Uterus (tissue), 3 donors: ENCODE measurements at regions not wholly inside any gene's neighbourhood (a gene's known extent, or its start where the extent isn't known, plus 50 kb on each side); places are given as distances from the start of the nearest gene placed in this dataset.

Experiments
- DNase-seq, 2 donors: peaks; one replicate each; pipeline ENCODE4 v3.0.0-alpha.2; 2019 to 2020
- H3K27ac ChIP-seq, 2 donors: fragments of 200-600 bp; sonication (generic); 1 replicate in 1 of 2; 2 replicates in 1 of 2; pipeline ENCODE4 v1.5.1; 2016 to 2018
- H3K27me3 ChIP-seq, 2 donors: fragments of 200-600 bp; sonication (generic); one replicate each; pipeline ENCODE4 v1.5.1; 2018 to 2019; ENCODE audit warnings: control low read depth in 1 of 2
- H3K36me3 ChIP-seq, 2 donors: fragments of 200-600 bp; sonication (generic); one replicate each; pipeline ENCODE4 v1.5.1; 2019; ENCODE audit warnings: control low read depth in 1 of 2
- H3K4me1 ChIP-seq, 2 donors: fragments of 200-600 bp; sonication (generic); one replicate each; pipeline ENCODE4 v1.5.1; 2018 to 2019; ENCODE audit warnings: control low read depth in 1 of 2
- H3K4me3 ChIP-seq, 2 donors: fragments of 200-600 bp; sonication (generic); 1 replicate in 1 of 2; 2 replicates in 1 of 2; pipeline ENCODE4 v1.5.1; 2018 to 2019; ENCODE audit warnings: mild to moderate bottlenecking in 1 of 2
- H3K9me3 ChIP-seq, 2 donors: fragments of 200-600 bp; sonication (generic); one replicate each; pipeline ENCODE4 v1.5.1; 2019; ENCODE audit warnings: control low read depth in 1 of 2
- CTCF ChIP-seq, 4 experiments: fragments of 200-600 bp in 2 of 4; fragments of 450-650 bp in 2 of 4; sonication (generic) in 2 of 4; IDR thresholded peaks; one replicate each; pipeline ENCODE4 v1.5.1; 2016 to 2019; ENCODE audit warnings: antibody characterized with exemption in 4 of 4, mild to moderate bottlenecking in 2 of 4, moderate library complexity in 1 of 4
- POLR2A ChIP-seq, 2 donors: fragments of 450-650 bp; IDR thresholded peaks; one replicate each; pipeline ENCODE4 v1.6.1; 2016; ENCODE audit warnings: antibody characterized with exemption in 2 of 2, mild to moderate bottlenecking in 1 of 2, moderate library complexity in 1 of 2
- intact Hi-C: fragments of 100-400 bp; cut with DNase I; formaldehyde crosslinking; loops from one replicate; pipeline ENCODE4 v1.15.1; 2023; ENCODE audit warnings: low total_unique reads
- donor health status: DM: yes; HTN: yes; CAD: no.

GRCh38 chr15:96997538-96997937, 667.0 kb downstream of the NR2F2 start:
- Histone ChIP-seq H3K4me3 (no peak overlapping the region), H3K27me3 (no peaks in the 10 kb centered on the region), H3K4me1 (no peaks in the 10 kb centered on the region), H3K36me3 (no peaks in the 10 kb centered on the region), H3K9me3 (no peaks in the 10 kb centered on the region), H3K27ac (no peak overlapping the region)
- TF ChIP-seq CTCF (IDR thresholded peaks at IDR 0.05) (no peak), POLR2A (IDR thresholded peaks at IDR 0.05) (no peak)
- intact Hi-C loops: no loop called here
- DNase-seq: no peak

GRCh38 chr15:97009031-97009431, 678.5 kb downstream of the NR2F2 start:
- H3K36me3 ChIP-seq: no peaks in the 10 kb centered on the region
- H3K9me3 ChIP-seq: no peaks in the 10 kb centered on the region
- H3K27me3 ChIP-seq: no peaks in the 10 kb centered on the region
- TF ChIP-seq CTCF (IDR thresholded peaks at IDR 0.05) (no peak), POLR2A (IDR thresholded peaks at IDR 0.05) (no peak)
- H3K4me3 ChIP-seq: no peak overlapping the region
- H3K4me1 ChIP-seq: no peaks in the 10 kb centered on the region
- no peak overlapping the region for H3K27ac ChIP-seq
- DNase-seq: no peak
- intact Hi-C loops: no loop called here

GRCh38 chr15:97012986-97013385, 682.5 kb downstream of the NR2F2 start:
- TF ChIP-seq CTCF (IDR thresholded peaks at IDR 0.05) (no peak), POLR2A (IDR thresholded peaks at IDR 0.05) (no peak)
- Histone ChIP-seq H3K4me1 (no peaks in the 10 kb centered on the region), H3K36me3 (no peaks in the 10 kb centered on the region), H3K4me3 (no peak overlapping the region), H3K27ac (no peak overlapping the region), H3K9me3 (no peaks in the 10 kb centered on the region), H3K27me3 (no peaks in the 10 kb centered on the region)
- DNase-seq: no peak
- intact Hi-C loops: no loop called here

GRCh38 chr15:97013491-97013890, 683.0 kb downstream of the NR2F2 start:
- Histone ChIP-seq H3K4me3 (no peak overlapping the region), H3K27me3 (no peaks in the 10 kb centered on the region), H3K27ac (no peak overlapping the region), H3K4me1 (no peaks in the 10 kb centered on the region), H3K36me3 (no peaks in the 10 kb centered on the region), H3K9me3 (no peaks in the 10 kb centered on the region)
- no peak for DNase-seq
- intact Hi-C loops: no loop called here
- TF ChIP-seq CTCF (IDR thresholded peaks at IDR 0.05): no peak
- TF ChIP-seq POLR2A (IDR thresholded peaks at IDR 0.05): no peak

- Histone ChIP-seq H3K4me3 (no peak overlapping the region), H3K27ac (no peak overlapping the region), H3K9me3 (no peaks in the 10 kb centered on the region), H3K4me1 (no peaks in the 10 kb centered on the region), H3K27me3 (no peaks in the 10 kb centered on the region), H3K36me3 (no peaks in the 10 kb centered on the region)
- intact Hi-C loops: no loop called here
- TF ChIP-seq POLR2A (IDR thresholded peaks at IDR 0.05): no peak
- TF ChIP-seq CTCF (IDR thresholded peaks at IDR 0.05): no peak
- no peak for DNase-seq
Observed at GRCh38 chr15:97014001-97014400, 683.5 kb downstream of the NR2F2 start.
